ENCODE measurements at regions not wholly inside any gene's neighbourhood (a gene's known extent, or its start where the extent isn't known, plus 50 kb on each side); places are given as distances from the start of the nearest gene placed in this dataset.

GRCh38 chr1:56199956-56200355 is 379.4 kb downstream of the PLPP3 start:
- intact Hi-C loops (cut with DNase I): no loop called here
- H3K36me3 ChIP-seq: no peaks in the 10 kb centered on the region
- no peaks in the 10 kb centered on the region for H3K27me3 ChIP-seq
- H3K4me1 ChIP-seq (ENCODE audit: insufficient read depth): peaks cover 2% of the 10 kb centered on the region
- no peaks in the 10 kb centered on the region for H3K9me3 ChIP-seq
- H3K4me3 ChIP-seq: no peak overlapping the region
- DNase-seq: no peak
- 52 to 100% (median 95%) methylated on average over 1 of the region's 1 CpG for WGBS, 3 donors
- TF ChIP-seq POLR2A (IDR thresholded peaks at IDR 0.05): no peak
- TF ChIP-seq EP300 (IDR thresholded peaks at IDR 0.05): no peak
- TF ChIP-seq CTCF (IDR thresholded peaks at IDR 0.05): no peak
- H3K27ac ChIP-seq: no peak overlapping the region

- 82 to 91% (median 89%) methylated on average over 2 of the region's 2 CpGs for WGBS, 3 donors
- Histone ChIP-seq H3K27ac (no peak overlapping the region), H3K9me3 (no peaks in the 10 kb centered on the region), H3K4me3 (no peak overlapping the region), H3K27me3 (no peaks in the 10 kb centered on the region), H3K36me3 (no peaks in the 10 kb centered on the region), H3K4me1 (ENCODE audit: insufficient read depth) (peaks cover 2% of the 10 kb centered on the region)
- intact Hi-C loops (cut with DNase I): no loop called here
- TF ChIP-seq CTCF (IDR thresholded peaks at IDR 0.05): no peak
- TF ChIP-seq POLR2A (IDR thresholded peaks at IDR 0.05): no peak
- no peak for TF ChIP-seq EP300 (IDR thresholded peaks at IDR 0.05)
- DNase-seq: no peak
Observed at GRCh38 chr1:56199061-56199460, 380.3 kb downstream of the PLPP3 start.

GRCh38 chr1:56197946-56198345 is 381.4 kb downstream of the PLPP3 start:
- TF ChIP-seq EP300 (IDR thresholded peaks at IDR 0.05) (no peak), POLR2A (IDR thresholded peaks at IDR 0.05) (no peak), CTCF (IDR thresholded peaks at IDR 0.05) (no peak)
- no peaks in the 10 kb centered on the region for H3K9me3 ChIP-seq
- no peaks in the 10 kb centered on the region for H3K27me3 ChIP-seq
- 73 to 99% (median 98%) methylated on average over 2 of the region's 2 CpGs for WGBS, 3 donors
- no peak overlapping the region for H3K4me3 ChIP-seq
- DNase-seq: no peak
- no peaks in the 10 kb centered on the region for H3K4me1 ChIP-seq (ENCODE audit: insufficient read depth)
- H3K27ac ChIP-seq: no peak overlapping the region
- no peaks in the 10 kb centered on the region for H3K36me3 ChIP-seq
- intact Hi-C loops (cut with DNase I): no loop called here

- H3K9me3 ChIP-seq: no peaks in the 10 kb centered on the region
- WGBS, 3 donors: 80 to 84% (median 81%) methylated on average over 2 of the region's 2 CpGs
- TF ChIP-seq CTCF (IDR thresholded peaks at IDR 0.05) (no peak), EP300 (IDR thresholded peaks at IDR 0.05) (no peak), POLR2A (IDR thresholded peaks at IDR 0.05) (no peak)
- no peak overlapping the region for H3K4me3 ChIP-seq
- H3K36me3 ChIP-seq: no peaks in the 10 kb centered on the region
- H3K27ac ChIP-seq: no peak overlapping the region
- DNase-seq: no peak
- H3K27me3 ChIP-seq: no peaks in the 10 kb centered on the region
- intact Hi-C loops (cut with DNase I): no loop called here
- H3K4me1 ChIP-seq (ENCODE audit: insufficient read depth): no peaks in the 10 kb centered on the region
Observed at GRCh38 chr1:56196839-56197238, 382.5 kb downstream of the PLPP3 start.

Measured in ovary (tissue), 7 donors.